ENCODE measurements at regions not wholly inside any gene's neighbourhood (a gene's known extent, or its start where the extent isn't known, plus 50 kb on each side); places are given as distances from the start of the nearest gene placed in this dataset.

DNA sequence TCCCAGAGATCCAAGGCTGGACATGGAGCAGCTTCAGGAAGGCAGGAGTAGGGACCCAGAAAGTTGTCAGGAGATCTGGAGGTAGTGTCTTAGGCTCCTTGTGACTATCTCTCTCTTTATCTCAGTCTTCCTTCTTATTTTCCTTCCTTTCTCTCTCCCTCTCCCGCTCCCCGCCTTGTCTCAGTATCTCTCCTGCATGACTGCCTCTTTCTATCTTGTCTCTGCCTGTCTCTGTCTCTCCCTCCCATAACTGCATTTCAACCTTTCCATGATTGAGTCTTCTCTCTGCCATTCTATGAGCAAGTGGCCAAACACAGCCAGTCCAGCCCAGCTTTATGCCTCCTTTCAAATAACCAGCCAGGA, 61.0 kb upstream of the NEK6 start:
- Histone ChIP-seq H3K4me3 (ENCODE audit: insufficient read depth, low read length, poor library complexity, severe bottlenecking) (peak overlapping the region; percentile 8), H3K9ac (ENCODE audit: low read length) (peak overlapping the region; percentile 33; the same call in 1 of the 2 replicates), H3K4me2 (ENCODE audit: low read depth, low read length, poor library complexity, severe bottlenecking) (peak overlapping the region; percentile 70)

GRCh38 chr9:124197177-124198095, 60.3 kb upstream of the NEK6 start:
- H3K4me3 ChIP-seq (ENCODE audit: insufficient read depth, low read length, poor library complexity, severe bottlenecking): peak overlapping the region; percentile 8

More for the DNA sequence above, 61.0 kb upstream of the NEK6 start:
- Histone ChIP-seq H3K27ac (ENCODE audit: low read depth, low read length) (peak overlapping the region; percentile 88), H3K9me3 (ENCODE audit: insufficient read depth, low read length) (peaks cover 7% of the 10 kb centered on the region; the same call in 1 of the 2 replicates), H3K27me3 (ENCODE audit: low read length) (no peaks in the 10 kb centered on the region), H3K79me2 (ENCODE audit: insufficient read depth, low read length) (no peaks in the 10 kb centered on the region), H3K36me3 (ENCODE audit: low read length) (peaks cover 6% of the 10 kb centered on the region; the same call in 1 of the 2 replicates), H2AFZ (ENCODE audit: low read depth, low read length, severe bottlenecking) (peak overlapping the region; percentile 24), H4K20me1 (ENCODE audit: low read depth, low read length) (no peaks in the 10 kb centered on the region), H3F3A (ENCODE audit: insufficient read depth) (peaks cover 31% of the 10 kb centered on the region), H3K9me2 (replicated peaks; ENCODE audit: insufficient read depth, low read length) (no peaks in the 10 kb centered on the region)
- TF ChIP-seq, protein P1, sequence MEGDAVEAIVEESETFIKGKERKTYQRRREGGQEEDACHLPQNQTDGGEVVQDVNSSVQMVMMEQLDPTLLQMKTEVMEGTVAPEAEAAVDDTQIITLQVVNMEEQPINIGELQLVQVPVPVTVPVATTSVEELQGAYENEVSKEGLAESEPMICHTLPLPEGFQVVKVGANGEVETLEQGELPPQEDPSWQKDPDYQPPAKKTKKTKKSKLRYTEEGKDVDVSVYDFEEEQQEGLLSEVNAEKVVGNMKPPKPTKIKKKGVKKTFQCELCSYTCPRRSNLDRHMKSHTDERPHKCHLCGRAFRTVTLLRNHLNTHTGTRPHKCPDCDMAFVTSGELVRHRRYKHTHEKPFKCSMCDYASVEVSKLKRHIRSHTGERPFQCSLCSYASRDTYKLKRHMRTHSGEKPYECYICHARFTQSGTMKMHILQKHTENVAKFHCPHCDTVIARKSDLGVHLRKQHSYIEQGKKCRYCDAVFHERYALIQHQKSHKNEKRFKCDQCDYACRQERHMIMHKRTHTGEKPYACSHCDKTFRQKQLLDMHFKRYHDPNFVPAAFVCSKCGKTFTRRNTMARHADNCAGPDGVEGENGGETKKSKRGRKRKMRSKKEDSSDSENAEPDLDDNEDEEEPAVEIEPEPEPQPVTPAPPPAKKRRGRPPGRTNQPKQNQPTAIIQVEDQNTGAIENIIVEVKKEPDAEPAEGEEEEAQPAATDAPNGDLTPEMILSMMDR (IDR thresholded peaks at IDR 0.05; ENCODE audit: insufficient read depth, low read length, poor library complexity, severe bottlenecking): no peak
- no peak for TF ChIP-seq EZH2phosphoT487 (conservative IDR thresholded peaks at IDR 0.05; ENCODE audit: low read length)

DNA sequence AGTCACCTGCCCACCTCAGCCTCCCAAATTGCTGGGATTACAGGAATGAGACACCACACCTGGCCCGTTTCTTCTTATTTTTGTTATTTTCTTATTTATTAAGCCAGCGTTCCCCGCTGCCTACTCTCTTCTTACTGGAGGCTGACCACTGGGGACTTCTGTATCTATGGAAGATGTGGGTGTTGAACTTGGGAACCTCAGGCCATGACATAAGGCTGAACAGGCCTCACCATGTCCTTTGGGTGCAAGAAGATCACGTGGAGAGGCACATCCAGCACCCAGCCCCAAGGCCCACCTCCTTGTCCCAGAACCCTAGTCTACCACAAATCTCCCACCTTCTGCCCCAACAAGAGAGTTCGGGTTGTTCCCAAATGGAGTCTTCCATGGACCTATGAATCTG, 59.4 kb upstream of the NEK6 start:
- H4K20me1 ChIP-seq (ENCODE audit: low read depth, low read length): no peaks in the 10 kb centered on the region
- no peaks in the 10 kb centered on the region for H3K9me2 ChIP-seq (replicated peaks; ENCODE audit: insufficient read depth, low read length)
- TF ChIP-seq EZH2phosphoT487 (conservative IDR thresholded peaks at IDR 0.05; ENCODE audit: low read length): no peak
- TF ChIP-seq, protein P1 (IDR thresholded peaks at IDR 0.05; ENCODE audit: insufficient read depth, low read length, poor library complexity, severe bottlenecking): no peak
- peak overlapping the region; percentile 88 for H3K27ac ChIP-seq (ENCODE audit: low read depth, low read length)
- no peak overlapping the region for H3K4me3 ChIP-seq (ENCODE audit: insufficient read depth, low read length, poor library complexity, severe bottlenecking)
- H3K4me2 ChIP-seq (ENCODE audit: low read depth, low read length, poor library complexity, severe bottlenecking): peak overlapping the region; percentile 70
- H3K9me3 ChIP-seq (ENCODE audit: insufficient read depth, low read length): peaks cover 7% of the 10 kb centered on the region; the same call in 1 of the 2 replicates
- no peak overlapping the region for H2AFZ ChIP-seq (ENCODE audit: low read depth, low read length, severe bottlenecking)
- H3K9ac ChIP-seq (ENCODE audit: low read length): peak overlapping the region; percentile 33; the same call in 1 of the 2 replicates
- H3K27me3 ChIP-seq (ENCODE audit: low read length): no peaks in the 10 kb centered on the region
- H3F3A ChIP-seq (ENCODE audit: insufficient read depth): peaks cover 35% of the 10 kb centered on the region
- peaks cover 6% of the 10 kb centered on the region; the same call in 1 of the 2 replicates for H3K36me3 ChIP-seq (ENCODE audit: low read length)
- no peaks in the 10 kb centered on the region for H3K79me2 ChIP-seq (ENCODE audit: insufficient read depth, low read length)

More at GRCh38 chr9:124197177-124198095, 60.3 kb upstream of the NEK6 start:
- Histone ChIP-seq H3K36me3 (ENCODE audit: low read length) (peaks cover 6% of the 10 kb centered on the region; the same call in 1 of the 2 replicates), H3K27ac (ENCODE audit: low read depth, low read length) (peak overlapping the region; percentile 88), H4K20me1 (ENCODE audit: low read depth, low read length) (no peaks in the 10 kb centered on the region), H3K27me3 (ENCODE audit: low read length) (no peaks in the 10 kb centered on the region), H3K9me3 (ENCODE audit: insufficient read depth, low read length) (peaks cover 7% of the 10 kb centered on the region; the same call in 1 of the 2 replicates), H3K9ac (ENCODE audit: low read length) (peak overlapping the region; percentile 33), H3F3A (ENCODE audit: insufficient read depth) (peaks cover 35% of the 10 kb centered on the region), H3K9me2 (replicated peaks; ENCODE audit: insufficient read depth, low read length) (no peaks in the 10 kb centered on the region), H3K79me2 (ENCODE audit: insufficient read depth, low read length) (no peaks in the 10 kb centered on the region), H2AFZ (ENCODE audit: low read depth, low read length, severe bottlenecking) (peak overlapping the region; percentile 24), H3K4me2 (ENCODE audit: low read depth, low read length, poor library complexity, severe bottlenecking) (peak overlapping the region; percentile 70)
- TF ChIP-seq, protein P1 (IDR thresholded peaks at IDR 0.05; ENCODE audit: insufficient read depth, low read length, poor library complexity, severe bottlenecking): no peak
- no peak for TF ChIP-seq EZH2phosphoT487 (conservative IDR thresholded peaks at IDR 0.05; ENCODE audit: low read length)

All from SU-DHL-6 (cell line).